Adrenal gland (tissue), 5 donors: ENCODE measurements at regions not wholly inside any gene's neighbourhood (a gene's known extent, or its start where the extent isn't known, plus 50 kb on each side); places are given as distances from the start of the nearest gene placed in this dataset.

Source experiments
- CTCF ChIP-seq, 6 experiments: fragments of 450-650 bp in 4 of 6; fragments of 200-600 bp in 2 of 6; sonication (generic) in 1 of 6; IDR thresholded peaks; 1 replicate in 5 of 6; 2 replicates in 1 of 6; pipeline versions ENCODE4 v1.5.1 to v1.8.0; 2016 to 2021; ENCODE audit warnings: antibody characterized with exemption in 6 of 6, mild to moderate bottlenecking in 2 of 6, moderate library complexity in 1 of 6
- POLR2A ChIP-seq, 2 donors: fragments of 450-650 bp; IDR thresholded peaks; one replicate each; pipeline ENCODE4 v1.6.1; 2017; ENCODE audit warnings: antibody characterized with exemption in 2 of 2, mild to moderate bottlenecking in 2 of 2, moderate library complexity in 1 of 2
- donor health status: DM: no; HTN: no; CAD: no.

- TF ChIP-seq POLR2A (IDR thresholded peaks at IDR 0.05), result no peak
- TF ChIP-seq CTCF (IDR thresholded peaks at IDR 0.05), result no peak
Observed at GRCh38 chrX:130561930-130562329, 160.1 kb downstream of the RBMX2 start.
